SH-SY5Y (cell line): ENCODE measurements at regions not wholly inside any gene's neighbourhood (a gene's known extent, or its start where the extent isn't known, plus 50 kb on each side); places are given as distances from the start of the nearest gene placed in this dataset.

Experiments
- GATA2 ChIP-seq: IDR thresholded peaks from 2 replicates; pipeline ENCODE4 v1.6.1; 2011; ENCODE audit warnings: mild to moderate bottlenecking, low read depth, low read length
- GATA3 ChIP-seq: IDR thresholded peaks from 2 replicates; pipeline ENCODE4 v1.6.1; 2011; ENCODE audit warnings: low read depth, mild to moderate bottlenecking, low read length, moderate library complexity

DNA sequence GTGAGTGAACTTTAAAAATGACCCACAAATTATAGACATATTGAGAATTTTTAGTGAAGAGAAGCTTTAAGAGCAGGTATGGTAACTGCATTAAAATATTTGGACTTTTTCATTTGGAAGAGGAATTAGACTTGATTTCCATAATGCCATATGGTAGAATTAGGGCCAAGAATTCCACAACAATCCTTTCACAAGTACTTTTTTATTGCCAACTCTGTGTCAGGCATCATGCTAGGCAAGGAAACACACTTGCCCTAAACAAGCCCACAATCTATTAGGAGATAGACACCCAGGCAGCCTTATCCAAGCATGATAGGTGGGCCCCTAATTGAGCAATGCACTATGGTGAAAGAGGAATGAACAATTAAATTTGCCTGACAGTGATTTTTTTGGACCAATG, 353.0 kb downstream of the TGFB2 start:
- TF ChIP-seq GATA3 (no peak), GATA2 (no peak)
